HCEC 1CT (cell line): ENCODE measurements at regions not wholly inside any gene's neighbourhood (a gene's known extent, or its start where the extent isn't known, plus 50 kb on each side); places are given as distances from the start of the nearest gene placed in this dataset.

Source experiments
- DNase-seq: peaks from one replicate; pipeline ENCODE4 v3.0.0-alpha.2; 2017

DNA sequence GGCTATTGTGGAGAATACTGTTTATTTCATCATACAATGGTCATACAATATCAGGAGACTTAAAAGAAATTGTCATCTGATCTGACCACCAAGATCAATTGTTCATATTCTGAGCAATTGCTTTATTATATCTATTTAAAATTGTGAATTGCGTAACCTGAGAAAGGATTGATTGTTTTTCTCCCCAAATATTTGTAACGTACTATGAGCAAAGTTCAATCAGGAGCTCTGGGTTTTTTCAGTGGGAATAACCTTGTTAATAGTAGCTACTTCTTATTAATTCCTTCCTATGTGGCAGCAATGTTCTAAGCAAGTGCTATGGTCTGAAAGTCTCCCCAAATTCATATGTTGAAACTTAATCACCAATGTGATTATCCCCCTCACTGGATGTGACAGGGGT lies 323.1 kb downstream of the ZPLD1 start:
- no peak for DNase-seq

DNA sequence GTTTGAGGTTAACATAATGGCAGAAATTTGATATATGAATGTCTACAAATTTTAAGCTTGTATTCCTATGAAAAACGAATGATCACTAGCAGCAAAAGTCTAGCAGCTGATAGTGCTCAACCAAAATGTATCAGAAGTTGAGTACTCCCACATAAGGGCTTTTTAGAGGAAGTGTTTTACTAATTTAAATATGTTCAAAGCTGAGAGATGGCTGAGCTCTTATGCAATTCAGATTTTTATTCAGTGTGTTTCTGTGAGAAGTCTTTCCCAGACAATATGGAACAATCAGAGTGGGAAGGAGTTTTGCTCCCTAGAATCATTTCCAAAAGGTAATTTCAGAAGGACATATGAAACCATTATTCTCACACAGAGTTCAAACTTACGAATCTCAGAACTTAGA lies 327.0 kb downstream of the ZPLD1 start:
- DNase-seq, result no peak

DNA sequence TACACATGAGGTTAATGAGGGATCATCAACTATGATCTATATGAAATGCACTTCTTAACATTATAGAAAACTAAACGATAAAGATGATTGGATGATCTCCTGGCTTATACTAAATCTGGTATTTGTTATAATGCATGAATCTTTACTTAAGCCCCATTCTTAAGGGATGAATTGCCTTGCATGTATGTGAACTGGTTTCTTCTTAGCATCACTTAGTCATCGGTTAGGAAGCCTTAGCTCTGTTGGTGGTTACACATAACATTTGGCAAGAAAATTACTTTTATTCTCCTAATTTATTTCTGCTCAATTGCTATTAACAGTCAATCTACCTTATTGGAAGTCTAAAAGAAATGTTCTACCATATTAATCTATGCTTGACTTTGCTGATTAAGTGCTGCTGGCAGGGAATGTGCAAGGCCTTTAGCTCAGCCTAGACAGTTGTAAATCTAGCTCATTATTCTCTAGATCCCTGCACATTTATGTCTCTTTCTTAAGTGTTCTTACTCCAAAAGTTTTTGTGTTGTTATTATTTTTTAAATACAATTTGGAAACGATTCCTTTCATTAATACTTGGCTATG lies 356.0 kb downstream of the ZPLD1 start:
- DNase-seq, result no peak

DNA sequence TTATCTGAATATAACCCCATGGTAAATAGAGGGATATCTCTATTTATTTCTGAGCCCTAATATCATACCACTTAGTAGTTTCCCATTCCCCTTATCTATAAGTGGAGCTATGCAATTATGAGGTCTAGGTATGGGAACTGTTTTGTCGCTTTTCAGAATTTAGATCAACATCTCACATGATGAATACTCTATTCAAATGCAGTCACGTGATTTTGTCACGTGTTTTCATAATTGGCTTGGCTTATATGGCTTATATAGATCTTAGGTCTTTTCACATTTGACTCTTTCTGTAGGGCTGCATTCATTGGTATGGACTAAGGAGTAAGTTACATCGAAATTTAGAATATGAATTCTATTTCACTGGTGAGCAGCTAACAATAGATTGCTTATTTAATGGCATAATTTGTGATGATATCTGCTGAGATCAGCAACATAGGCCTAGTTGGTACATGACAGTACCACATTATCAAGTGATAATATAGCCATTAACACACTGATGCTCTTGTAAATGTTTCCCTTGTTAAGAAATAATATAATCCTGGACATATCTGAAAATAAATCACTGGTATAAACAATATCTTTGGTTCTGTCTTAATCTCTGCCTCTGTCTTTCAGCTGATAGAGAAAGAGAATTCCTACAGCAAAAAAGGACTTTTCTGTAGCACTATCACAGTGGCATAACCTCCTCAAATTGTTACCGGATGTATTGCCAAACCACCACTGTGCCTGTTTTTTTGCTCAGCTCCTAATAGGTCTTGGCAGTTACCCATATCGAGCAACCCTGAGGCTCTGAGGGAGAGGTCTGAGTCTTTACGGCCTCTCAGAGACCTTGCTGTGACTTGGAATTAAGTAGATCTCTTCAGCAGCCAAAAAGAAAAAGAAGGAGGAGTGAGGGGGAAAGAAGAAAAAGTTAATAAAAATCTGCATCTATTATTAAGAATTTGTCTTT lies 357.1 kb downstream of the ZPLD1 start:
- no peak for DNase-seq

DNA sequence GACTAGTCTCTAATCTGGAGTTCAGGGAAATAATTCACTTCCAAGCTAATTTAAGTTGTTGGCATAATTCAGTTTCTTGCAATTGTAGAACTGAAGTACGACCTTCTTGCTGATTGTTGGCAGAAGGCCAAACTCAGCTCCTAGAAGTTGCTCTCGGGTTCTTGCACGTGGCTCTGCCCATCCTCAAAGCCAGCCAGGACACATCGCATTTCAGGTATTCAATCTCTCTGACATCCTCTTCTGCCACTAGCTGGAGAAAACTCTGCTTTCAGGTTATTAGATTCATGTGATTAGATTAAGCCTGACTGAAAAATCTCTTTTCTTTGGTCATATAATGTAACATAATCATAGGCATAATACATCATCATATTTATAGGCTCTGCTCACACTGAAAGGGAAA lies 362.0 kb downstream of the ZPLD1 start:
- no peak for DNase-seq

DNA sequence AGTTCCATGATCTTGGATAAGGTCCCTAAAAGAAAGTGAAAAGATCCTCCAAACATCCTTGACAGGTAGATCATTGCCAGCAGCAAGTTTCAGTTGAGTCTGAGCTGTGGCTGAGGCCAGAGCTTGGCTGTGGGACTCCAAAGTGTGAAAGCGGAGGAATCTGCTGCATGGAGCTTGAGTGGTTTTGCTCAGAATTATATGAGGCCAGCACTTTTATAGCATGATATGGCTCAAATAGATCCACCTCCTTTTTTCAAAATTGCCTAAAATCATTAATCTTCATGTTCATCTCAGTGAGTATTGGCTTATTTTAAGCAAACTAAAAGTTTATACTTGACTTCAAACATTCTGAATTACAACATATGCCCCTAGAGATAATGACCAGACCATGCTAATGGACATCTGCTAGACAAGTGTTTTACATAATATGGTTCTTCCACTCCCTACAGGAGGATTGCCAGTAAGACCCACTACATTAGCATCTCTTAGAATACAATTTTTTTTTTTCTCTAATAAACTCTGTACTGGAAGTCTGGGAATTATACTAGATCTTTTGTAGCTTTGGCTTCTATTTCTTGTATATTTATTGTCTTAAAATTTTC lies 368.1 kb downstream of the ZPLD1 start:
- no peak for DNase-seq

DNA sequence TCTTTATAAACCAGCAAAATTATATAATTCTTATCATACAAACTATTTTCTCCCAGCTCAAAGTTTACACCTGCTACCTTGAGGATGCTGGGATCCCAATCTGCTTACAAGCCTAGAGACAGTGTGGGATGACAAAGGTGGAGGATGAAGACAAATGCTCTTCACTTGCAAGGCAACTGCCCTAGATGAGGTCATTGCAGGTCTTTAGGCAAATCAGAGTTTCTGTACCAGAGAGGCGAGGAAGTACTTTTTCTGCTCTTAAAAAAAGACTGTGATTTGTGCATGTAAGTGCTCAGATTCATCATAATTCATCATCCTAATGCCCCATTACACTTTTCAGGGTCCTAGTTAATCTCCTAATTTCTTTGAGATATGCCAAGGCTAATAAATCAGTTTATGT lies 376.1 kb downstream of the ZPLD1 start:
- DNase-seq, result no peak

DNA sequence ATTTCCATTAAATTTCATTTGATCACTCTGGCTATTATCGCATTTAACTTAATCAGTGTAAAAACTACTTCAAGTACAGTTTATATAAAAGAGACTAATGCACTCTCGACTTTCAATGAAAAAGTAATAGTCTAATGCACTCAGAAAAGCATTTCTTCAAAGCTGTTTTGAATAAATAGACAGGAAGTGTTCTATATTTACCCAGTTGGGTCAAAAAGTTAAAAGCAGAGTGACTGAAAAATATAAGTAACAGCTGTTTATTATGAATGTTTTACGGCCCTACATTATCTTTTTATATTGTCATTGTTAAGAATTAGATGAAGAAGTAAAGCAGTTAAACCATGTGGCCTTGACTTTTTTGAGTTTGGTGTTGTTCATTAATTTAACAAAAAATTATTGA lies 391.8 kb downstream of the ZPLD1 start:
- DNase-seq, result no peak

DNA sequence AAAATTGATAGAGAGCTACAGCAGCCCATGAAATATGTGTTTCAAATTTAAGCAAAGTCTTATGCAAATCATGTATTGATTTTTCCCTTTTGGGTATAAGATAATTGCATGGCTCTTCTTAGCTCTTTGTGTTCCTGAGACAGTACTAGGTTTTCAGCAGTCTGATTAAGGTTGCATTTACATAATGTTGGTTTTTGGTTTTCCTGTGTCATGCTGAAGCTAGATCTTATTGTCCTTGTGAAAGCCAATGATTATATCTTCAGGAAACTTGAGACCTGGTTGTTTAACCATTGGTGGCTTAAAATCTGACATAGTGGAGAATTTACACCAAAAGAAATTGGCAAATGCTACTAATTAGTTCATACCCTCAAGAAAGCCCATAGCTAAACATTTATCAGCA lies 392.6 kb downstream of the ZPLD1 start:
- DNase-seq, result no peak

DNA sequence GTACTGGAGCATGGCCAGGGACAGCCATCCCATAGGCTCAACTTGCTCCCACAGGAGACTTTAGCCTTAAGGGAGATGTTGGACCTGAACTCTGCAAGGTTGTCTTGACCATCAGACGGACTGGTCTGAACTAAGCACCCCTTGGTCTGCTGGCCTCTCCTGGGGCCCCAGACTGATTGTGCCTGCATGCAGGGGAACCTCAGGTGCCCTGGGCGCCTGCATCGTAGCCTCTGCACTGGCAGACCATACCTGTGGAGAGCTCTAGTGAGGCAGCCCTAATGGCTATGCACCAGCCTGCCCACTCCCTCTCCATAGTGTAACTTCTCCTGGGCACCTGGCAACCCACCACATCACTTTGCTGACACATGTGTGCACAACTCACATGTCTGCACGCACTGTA lies 395.6 kb downstream of the ZPLD1 start:
- DNase-seq, result no peak

DNA sequence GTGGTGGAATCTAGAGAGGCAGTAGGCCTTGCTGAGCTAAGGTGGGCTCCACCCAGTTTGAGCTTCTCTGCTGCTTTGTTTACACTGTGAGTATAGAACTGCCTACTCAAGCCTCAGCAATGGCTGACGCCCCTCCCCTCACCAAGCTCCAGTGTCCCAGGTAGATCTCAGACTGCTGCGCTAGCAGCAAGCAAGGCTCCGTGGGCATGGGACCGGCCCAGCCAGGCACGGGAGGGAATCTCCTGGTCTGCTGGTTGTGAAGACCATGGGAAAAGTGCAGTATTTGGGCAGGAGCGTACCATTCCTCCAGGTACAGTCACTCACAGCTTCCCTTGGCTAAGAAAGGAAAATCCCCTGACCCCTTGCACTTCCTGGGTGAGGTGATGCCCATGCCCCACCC lies 407.1 kb downstream of the ZPLD1 start:
- DNase-seq, result no peak

DNA sequence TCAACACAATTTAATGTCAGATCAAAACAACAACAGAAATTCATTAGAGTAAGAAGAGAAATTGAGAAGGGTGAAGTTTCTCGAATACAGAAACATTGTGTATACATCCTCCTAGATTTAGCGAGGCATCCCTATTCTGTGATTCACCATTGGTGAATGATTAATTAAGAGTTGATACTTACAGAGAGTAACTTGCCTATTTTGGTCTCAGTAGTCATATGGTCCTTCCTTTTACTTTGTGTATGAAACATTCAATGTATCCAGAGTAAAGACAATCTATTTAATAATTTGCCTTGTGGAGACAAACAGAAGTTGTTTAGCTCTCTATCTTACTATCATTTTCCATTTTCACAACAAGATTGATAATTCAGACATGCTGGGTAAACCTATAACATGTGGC lies 432.0 kb downstream of the ZPLD1 start:
- DNase-seq, result no peak

DNA sequence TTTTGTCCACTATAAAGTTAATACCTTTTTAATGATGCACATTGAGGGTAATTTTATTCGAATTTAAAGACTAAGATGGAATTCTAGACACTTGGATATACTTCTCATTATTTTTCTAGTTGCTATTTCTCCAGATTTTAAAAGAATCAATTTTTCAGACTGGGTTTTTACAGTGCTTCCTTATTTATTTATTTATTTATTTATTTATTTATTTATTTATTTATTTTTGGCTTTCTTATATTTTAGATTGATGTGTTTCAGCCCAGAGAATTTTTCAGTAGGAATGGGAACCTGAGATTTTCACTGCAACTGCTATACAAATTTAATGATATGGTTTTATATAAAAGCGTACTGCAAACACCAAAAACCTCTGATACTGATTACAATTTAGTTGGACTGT lies 448.7 kb downstream of the ZPLD1 start:
- DNase-seq, result no peak

DNA sequence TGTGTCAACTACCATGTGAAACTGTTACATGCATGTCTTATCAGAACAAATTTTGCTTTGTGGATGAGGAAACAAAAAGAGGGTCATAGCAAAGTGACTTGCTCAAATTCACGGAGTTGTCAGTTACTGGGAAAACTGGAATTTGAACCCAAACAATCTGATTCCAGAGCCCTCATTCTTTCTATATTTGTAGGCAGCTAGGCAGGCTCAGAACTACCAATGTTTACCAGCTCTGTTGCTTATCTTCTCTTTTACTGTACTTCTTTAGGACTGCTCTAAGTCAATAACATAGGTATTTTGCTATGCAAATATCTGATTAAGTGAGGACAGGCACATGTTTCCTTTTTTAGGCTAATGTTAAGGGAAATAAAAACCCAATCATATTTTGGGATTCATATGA lies 450.5 kb downstream of the ZPLD1 start:
- no peak for DNase-seq

DNA sequence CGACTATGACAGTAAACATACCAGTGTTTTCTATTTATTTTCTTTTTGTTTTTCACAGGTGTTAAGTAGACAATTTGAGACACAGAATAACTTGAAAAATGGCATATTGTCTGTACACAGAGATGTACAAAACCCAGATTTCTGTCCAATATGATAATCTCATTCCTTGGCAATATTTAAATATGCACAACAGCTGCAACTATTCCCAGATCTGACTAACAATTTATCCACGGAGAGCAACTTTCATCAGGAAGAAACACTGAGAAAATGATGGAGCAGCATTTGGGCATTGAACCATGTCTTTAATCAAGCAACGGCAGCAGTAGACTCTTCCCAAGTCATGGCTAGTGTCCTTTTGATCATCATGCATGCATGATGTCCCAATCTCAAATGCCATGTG lies 452.6 kb downstream of the ZPLD1 start:
- no peak for DNase-seq

DNA sequence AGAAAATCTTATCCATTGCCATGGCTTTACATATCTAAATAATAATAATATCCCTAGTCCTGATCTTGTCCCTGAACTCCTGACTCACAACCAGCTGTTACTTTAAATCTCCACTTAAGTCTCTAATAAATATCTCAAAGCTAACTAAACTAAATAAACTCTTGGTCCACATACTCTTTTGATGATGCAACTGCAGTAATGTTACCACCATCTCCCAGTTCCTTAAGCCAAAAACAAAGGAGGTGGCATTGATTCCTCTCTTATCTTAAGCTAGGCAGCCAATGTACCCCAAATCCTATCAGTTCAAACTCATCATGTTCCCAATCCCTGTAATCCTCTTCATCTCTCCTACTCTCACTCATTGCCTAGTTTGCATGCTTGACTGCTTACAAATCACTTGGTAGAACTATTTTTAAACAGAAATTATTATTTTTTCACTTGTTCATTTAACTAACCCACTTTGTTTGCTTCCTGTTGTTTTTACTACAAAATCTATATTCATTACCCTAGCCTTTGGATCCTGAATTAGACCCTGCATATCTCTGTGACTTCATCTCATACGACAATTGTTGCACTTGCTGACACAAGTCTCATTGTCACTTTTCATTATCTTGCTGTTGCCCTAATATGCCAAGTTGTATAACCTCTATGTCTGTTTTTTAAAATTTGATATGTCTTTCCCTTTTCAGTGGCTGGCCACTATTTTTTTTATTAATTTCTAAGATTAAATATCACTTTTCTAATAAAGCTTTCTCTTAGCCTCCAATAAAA lies 462.2 kb downstream of the ZPLD1 start:
- no peak for DNase-seq

DNA sequence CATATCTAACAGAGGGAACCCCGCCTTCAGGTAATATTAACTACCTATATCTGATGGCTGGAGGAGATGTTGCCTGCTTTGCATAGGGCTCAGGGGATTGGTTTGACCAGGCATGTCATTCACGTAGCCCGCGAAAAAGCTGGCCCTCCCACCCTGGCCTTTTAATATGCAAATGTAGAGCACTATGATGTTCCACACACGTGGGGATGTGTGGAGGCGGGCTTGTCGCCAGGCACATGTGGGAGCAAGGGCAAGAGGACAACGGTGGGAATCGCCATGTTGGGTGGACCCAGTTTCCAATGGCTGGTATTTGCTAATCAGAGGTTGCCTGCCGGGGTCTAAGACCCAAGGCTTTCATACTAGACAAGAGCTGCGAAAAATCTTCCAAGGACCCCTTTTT lies 469.8 kb downstream of the ZPLD1 start:
- no peak for DNase-seq

DNA sequence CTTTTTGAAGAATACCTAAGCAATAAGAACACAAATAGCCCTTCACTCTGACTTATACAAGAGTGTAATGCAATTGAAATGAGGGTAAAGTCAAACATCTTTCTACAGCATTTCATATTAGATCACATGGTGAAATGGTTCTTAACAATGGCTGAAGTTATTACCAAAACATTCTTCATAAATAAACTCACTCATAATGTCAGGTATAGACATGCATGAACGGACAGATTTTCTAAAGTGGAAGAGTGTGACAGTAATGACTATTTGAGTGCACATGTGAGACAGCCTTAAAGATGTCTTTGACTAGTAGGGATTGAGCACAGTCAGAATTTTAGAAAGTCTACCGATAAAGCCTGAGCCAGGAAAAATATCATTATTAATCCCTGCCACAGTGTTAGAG lies 471.0 kb downstream of the ZPLD1 start:
- DNase-seq, result no peak

DNA sequence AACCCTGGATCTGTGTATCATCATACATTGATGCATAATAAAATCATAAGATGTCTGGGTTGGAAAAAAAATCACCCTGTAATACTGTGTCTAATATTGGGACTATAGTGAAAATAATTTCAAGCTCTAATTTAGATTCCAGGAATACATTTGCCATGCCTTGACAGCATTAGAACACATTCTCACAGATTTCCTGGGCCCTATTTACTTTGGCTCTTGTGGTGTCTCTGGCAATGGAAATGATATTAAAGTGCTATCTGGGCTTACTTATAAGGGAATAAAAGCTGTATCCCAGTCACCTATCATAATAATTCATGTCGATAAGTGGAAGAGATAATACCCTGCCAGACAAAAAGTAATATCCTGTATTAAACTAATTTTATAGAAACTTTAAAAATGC lies 472.0 kb downstream of the ZPLD1 start:
- no peak for DNase-seq

DNA sequence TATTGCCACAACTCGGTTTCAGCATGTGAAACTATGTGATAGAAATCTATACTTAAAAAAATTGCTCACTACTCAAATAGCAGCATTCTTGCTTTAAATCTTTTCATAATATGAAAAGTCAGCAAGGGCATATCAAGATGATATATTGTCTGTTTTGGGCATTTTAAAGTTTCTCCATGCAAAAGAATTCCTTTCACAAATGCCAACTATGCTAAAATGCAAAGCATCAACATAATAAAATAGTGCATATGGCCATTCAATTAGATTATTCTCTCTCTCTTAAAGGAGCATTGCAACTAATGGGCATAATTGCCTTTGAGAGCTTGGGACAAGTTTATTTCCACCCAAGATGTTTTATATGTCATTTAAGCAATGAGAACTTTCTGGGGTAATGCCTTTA lies 475.1 kb downstream of the ZPLD1 start:
- no peak for DNase-seq

DNA sequence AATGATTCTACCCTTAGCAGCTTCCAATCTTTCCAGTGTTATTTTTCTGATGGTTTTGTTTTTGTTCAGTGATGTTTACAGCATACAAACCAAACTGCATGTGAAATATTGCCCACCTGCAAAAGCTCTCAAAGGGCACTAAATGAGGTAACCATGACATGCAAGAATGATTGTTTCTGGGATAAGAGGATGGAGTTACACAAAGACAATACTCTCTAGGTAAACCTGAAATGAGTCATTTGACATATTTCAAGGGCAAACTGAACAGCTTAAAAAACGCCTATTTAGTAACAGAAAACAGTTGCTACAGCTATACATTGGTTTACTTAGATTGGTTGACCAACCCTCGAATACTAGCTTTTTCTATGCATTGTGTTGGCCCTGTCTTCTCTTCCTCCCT lies 481.7 kb downstream of the ZPLD1 start:
- no peak for DNase-seq

DNA sequence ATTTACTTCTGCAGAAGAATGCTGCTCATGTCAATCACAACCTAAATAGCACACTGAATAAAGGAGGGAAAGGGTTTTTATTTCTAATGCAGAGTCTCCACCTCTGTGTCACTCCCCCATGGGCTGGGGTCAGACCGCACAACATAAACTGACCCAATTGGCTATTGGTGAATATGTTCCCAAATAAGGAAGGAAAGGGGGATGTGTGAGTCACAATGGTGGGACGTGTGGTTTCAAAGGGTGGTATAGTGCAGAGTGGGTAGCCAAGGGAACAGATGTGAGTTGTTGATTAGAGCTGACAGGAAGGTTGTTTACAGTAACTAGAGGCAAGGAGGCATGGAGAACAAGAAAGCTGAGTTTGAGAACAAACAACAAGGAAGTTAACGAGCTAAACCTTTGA lies 491.8 kb downstream of the ZPLD1 start:
- no peak for DNase-seq

DNA sequence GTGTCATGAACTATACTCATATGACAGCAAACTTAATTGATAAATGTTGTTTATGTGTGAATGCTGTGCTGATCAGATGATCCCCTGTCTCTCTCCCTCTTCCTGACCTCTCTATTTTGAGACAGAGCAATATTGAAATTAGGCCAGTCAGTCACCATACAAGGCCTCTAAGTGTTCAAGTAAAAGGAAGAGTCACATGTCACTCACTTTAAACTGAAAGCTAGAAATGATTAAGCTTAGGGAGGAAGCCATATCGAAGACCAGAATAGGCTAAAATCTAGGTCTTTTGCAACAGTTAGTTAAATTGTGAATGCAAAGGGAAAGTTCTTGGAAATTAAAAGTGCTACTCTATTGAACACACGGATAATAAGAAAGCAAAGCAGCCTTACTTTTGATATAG lies 498.6 kb downstream of the ZPLD1 start:
- DNase-seq, result no peak
